ENCODE measurements at regions not wholly inside any gene's neighbourhood (a gene's known extent, or its start where the extent isn't known, plus 50 kb on each side); places are given as distances from the start of the nearest gene placed in this dataset.
"Not testable (repeated sequence)": the region's sequence is repeated elsewhere in the genome, so short reads cannot be mapped to it uniquely, and the experiment has no call there.

DNA sequence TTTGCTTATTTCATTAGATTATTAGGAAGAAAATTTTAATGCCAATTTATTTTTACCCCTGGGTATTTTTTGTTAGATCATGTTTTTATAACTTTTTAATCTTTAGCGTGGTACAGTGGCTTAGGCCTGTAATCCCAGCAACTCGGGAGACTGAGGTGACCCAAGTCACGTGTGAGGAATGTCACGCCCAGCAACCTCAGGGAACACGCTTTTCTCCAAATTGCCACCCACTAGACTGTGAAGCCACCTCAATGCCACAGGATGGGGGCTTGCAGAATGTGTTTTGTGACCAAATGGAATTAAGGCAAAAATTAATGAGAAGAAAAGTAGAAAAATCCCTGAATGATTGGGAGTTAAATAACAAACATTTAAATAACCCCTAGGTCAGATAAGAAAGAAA, 141.8 kb downstream of the LAT start:
- TF ChIP-seq, protein P1, sequence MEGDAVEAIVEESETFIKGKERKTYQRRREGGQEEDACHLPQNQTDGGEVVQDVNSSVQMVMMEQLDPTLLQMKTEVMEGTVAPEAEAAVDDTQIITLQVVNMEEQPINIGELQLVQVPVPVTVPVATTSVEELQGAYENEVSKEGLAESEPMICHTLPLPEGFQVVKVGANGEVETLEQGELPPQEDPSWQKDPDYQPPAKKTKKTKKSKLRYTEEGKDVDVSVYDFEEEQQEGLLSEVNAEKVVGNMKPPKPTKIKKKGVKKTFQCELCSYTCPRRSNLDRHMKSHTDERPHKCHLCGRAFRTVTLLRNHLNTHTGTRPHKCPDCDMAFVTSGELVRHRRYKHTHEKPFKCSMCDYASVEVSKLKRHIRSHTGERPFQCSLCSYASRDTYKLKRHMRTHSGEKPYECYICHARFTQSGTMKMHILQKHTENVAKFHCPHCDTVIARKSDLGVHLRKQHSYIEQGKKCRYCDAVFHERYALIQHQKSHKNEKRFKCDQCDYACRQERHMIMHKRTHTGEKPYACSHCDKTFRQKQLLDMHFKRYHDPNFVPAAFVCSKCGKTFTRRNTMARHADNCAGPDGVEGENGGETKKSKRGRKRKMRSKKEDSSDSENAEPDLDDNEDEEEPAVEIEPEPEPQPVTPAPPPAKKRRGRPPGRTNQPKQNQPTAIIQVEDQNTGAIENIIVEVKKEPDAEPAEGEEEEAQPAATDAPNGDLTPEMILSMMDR (IDR thresholded peaks at IDR 0.05) = no peak
- TF ChIP-seq POLR2AphosphoS5 (IDR thresholded peaks at IDR 0.05) (no peak), EP300 (IDR thresholded peaks at IDR 0.05; ENCODE audit: low read depth) (no peak), POLR2A (IDR thresholded peaks at IDR 0.05) (no peak)

DNA sequence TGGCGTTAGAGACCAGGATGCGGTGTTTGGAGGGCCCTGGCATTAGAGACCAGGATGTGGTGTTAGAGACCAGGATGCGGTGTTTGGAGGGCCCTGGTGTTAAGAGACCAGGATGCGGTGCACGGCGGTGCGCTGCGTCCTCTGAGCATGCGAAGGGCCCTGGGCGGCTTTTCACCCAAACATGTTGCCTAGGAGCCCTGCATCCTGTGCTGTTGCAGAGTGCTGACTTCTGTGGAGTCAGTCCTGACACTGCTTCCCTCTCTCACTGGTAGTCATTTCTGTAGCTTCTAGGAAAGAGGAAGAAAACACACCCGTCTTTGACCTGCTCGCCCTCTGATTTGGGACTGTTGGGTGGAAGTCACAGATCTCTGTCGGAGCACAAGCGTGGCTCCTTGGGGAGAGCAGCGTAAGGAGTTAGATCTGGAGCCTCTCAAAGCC, 141.2 kb downstream of the LAT start:
- Histone ChIP-seq H3K27ac (peak overlapping the region in 1 of 4 donors; percentile 16), H3K4me1 (no peaks in the 10 kb centered on the region), H3K4me3 (no peak overlapping the region), H3K36me3 (no peaks in the 10 kb centered on the region), H3K9me3 (no peaks in the 10 kb centered on the region), H3K27me3 (no peaks in the 10 kb centered on the region)
- TF ChIP-seq POLR2AphosphoS5 (IDR thresholded peaks at IDR 0.05) = no peak
- TF ChIP-seq, protein P1 (IDR thresholded peaks at IDR 0.05) = no peak
- TF ChIP-seq POLR2A (IDR thresholded peaks at IDR 0.05) = no peak
- no peak for TF ChIP-seq EP300 (IDR thresholded peaks at IDR 0.05; ENCODE audit: low read depth)
- 90% methylated on average over 15 of the region's 15 CpGs; no CpG with 5 or more reads in 1 of the 2 donors for WGBS, 2 donors (ENCODE audit: low coverage in 1 of 2)
- intact Hi-C loops (cut with DNase I; ENCODE audit: low total_unique reads) (no loop called here), in situ Hi-C loops (cut with MboI; ENCODE audit: low pct_ligation_motif_present in 1 of 4, low pct_unique_long_range_greater_than_20kb in 1 of 4, low sequenced_read_pairs in 3 of 4) (no loop called here)
- DNase-seq = no peak

More for the DNA sequence above, 141.8 kb downstream of the LAT start:
- intact Hi-C loops (cut with DNase I; ENCODE audit: low total_unique reads) (no loop called here), in situ Hi-C loops (cut with MboI; ENCODE audit: low pct_ligation_motif_present in 1 of 4, low pct_unique_long_range_greater_than_20kb in 1 of 4, low sequenced_read_pairs in 3 of 4) (no loop called here)
- no peak overlapping the region for H3K4me3 ChIP-seq
- DNase-seq = no peak
- H3K4me1 ChIP-seq = no peaks in the 10 kb centered on the region
- peak overlapping the region in 1 of 4 donors; percentile 16 for H3K27ac ChIP-seq
- H3K36me3 ChIP-seq = no peaks in the 10 kb centered on the region
- no peaks in the 10 kb centered on the region for H3K9me3 ChIP-seq
- H3K27me3 ChIP-seq = no peaks in the 10 kb centered on the region
- 73% methylated on average over 5 of the region's 5 CpGs; no CpG with 5 or more reads in 1 of the 2 donors for WGBS, 2 donors (ENCODE audit: low coverage in 1 of 2)

DNA sequence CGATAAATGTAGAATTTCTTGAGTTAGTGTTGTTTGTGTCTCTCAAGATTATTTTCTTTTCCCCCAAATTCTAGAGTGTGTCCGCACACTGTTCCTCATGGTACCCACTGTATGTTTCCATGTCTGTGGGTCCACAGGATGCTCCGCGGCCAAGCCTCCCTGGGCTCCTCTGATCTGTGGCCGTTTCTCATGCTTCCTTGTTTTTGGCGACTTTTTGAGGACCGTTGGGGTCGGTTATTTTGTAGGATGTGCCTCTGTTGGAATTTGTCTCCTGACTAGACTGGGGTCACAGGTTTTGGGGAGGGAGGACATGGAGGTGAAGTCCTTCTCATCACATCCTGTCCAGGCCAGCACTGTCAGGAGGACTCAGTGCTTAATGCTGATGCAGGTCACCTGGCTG, 140.0 kb downstream of the LAT start:
- intact Hi-C loops (cut with DNase I; ENCODE audit: low total_unique reads) = no loop called here

DNA sequence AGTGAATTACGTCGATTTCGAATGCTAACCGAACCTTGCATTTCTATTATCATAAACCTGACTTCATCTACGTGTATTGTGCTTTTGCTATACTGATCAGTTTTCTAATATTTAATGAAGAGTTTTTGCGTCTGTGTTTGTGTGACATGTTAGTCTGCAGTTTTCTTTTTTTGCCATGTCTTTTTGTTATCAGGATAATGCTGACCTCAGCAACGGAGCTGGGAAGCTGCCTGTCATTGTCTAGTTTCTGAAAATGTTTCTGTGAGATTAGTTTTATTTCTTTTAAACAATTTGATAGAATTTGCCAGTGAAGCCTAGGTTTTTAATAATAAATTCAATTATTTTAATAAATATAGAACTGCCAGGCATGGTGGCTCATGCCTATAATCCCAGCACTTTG, 139.3 kb downstream of the LAT start:
- H3K27me3 ChIP-seq; H3K4me3 ChIP-seq; H3K27ac ChIP-seq; H3K36me3 ChIP-seq; H3K4me1 ChIP-seq; DNase-seq; in situ Hi-C loops (cut with MboI; ENCODE audit: low pct_ligation_motif_present in 1 of 4, low pct_unique_long_range_greater_than_20kb in 1 of 4, low sequenced_read_pairs in 3 of 4); H3K9me3 ChIP-seq; intact Hi-C loops (cut with DNase I; ENCODE audit: low total_unique reads): not testable (repeated sequence)
- 89 to 97% methylated on average over 7 of the region's 7 CpGs for WGBS, 2 donors (ENCODE audit: low coverage in 1 of 2)

More for the DNA sequence above, 140.0 kb downstream of the LAT start:
- no peak overlapping the region for H3K4me3 ChIP-seq
- H3K4me1 ChIP-seq = no peaks in the 10 kb centered on the region
- no peak overlapping the region for H3K27ac ChIP-seq
- no peaks in the 10 kb centered on the region for H3K27me3 ChIP-seq
- H3K36me3 ChIP-seq = no peaks in the 10 kb centered on the region
- in situ Hi-C loops (cut with MboI; ENCODE audit: low pct_ligation_motif_present in 1 of 4, low pct_unique_long_range_greater_than_20kb in 1 of 4, low sequenced_read_pairs in 3 of 4) = no loop called here
- WGBS, 2 donors (ENCODE audit: low coverage in 1 of 2) = 86 to 91% methylated on average over 6 to 8 of the region's 8 CpGs
- TF ChIP-seq POLR2A (IDR thresholded peaks at IDR 0.05) (no peak), EP300 (IDR thresholded peaks at IDR 0.05; ENCODE audit: low read depth) (no peak), POLR2AphosphoS5 (IDR thresholded peaks at IDR 0.05) (no peak)
- TF ChIP-seq, protein P1 (IDR thresholded peaks at IDR 0.05) = no peak
- H3K9me3 ChIP-seq = no peaks in the 10 kb centered on the region
- no peak for DNase-seq

DNA sequence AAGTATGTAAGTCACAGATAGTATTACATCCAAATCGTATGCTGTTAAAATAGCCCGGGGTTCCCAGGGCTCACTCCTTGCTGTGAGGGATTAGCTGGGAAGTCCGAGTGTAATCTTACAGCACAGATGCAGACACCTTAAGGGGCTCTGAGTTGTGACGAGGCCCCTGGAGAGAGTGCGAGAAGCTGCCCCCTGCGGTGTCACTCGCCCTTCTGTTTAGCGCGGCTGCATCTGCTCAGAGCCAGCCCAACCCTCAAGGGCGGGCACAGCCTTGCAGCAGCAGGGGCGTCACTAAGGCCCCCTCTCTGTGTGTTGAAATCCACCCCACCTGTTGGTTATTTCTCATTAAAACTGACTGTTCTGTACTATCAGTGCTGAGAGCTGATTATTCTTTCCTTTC, 135.8 kb downstream of the LAT start:
- H3K36me3 ChIP-seq; H3K27me3 ChIP-seq; DNase-seq; in situ Hi-C loops (cut with MboI; ENCODE audit: low pct_ligation_motif_present in 1 of 4, low pct_unique_long_range_greater_than_20kb in 1 of 4, low sequenced_read_pairs in 3 of 4); H3K4me3 ChIP-seq; H3K9me3 ChIP-seq; H3K27ac ChIP-seq; intact Hi-C loops (cut with DNase I; ENCODE audit: low total_unique reads); H3K4me1 ChIP-seq: not testable (repeated sequence)
- 83 to 100% methylated on average over 2 to 11 of the region's 11 CpGs for WGBS, 2 donors (ENCODE audit: low coverage in 1 of 2)

DNA sequence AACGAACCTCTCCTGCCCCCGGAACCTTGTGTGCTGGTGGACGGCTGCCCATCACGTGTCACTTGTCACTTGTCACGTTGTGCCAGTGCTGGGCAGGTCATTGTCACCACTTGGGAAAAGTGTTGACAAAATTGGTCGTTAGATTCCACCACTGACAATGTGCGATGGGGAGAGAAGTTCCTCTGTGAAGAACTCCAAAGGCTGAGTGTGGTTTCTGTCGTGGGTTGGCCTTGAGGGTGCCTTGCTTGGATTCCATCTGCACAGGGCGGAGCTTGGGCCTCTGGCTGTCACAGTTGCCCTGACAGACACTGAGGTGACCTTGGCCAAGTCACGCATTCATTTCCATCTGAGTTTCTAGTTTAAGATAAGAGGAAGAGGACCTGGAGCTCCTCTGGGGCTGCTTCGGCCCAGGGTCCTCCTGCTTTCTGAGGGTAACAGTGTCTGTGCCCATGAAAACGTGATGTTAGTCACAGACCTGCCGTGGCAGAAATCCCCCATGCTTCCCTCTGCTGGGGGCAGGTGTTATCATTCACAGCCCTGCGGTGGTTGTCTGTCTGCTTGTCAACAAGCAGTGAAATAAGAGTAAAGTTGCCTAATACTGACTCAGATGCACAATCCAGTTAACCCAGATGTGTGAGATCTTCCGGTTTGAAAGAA, 133.6 kb downstream of the LAT start:
- H3K4me1 ChIP-seq; H3K9me3 ChIP-seq; DNase-seq; H3K36me3 ChIP-seq; in situ Hi-C loops (cut with MboI; ENCODE audit: low pct_ligation_motif_present in 1 of 4, low pct_unique_long_range_greater_than_20kb in 1 of 4, low sequenced_read_pairs in 3 of 4); intact Hi-C loops (cut with DNase I; ENCODE audit: low total_unique reads); H3K27me3 ChIP-seq; H3K4me3 ChIP-seq: not testable (repeated sequence)
- 78% methylated on average over 13 of the region's 15 CpGs; no CpG with 5 or more reads in 1 of the 2 donors for WGBS, 2 donors (ENCODE audit: low coverage in 1 of 2)
- H3K27ac ChIP-seq = peak overlapping the region in 1 of 4 donors; percentile 3

Data from transverse colon (tissue), 4 donors.